ENCODE measurements at regions not wholly inside any gene's neighbourhood (a gene's known extent, or its start where the extent isn't known, plus 50 kb on each side); places are given as distances from the start of the nearest gene placed in this dataset.

GRCh38 chr11:130715085-130715876 lies 201.0 kb downstream of the SNX19 start:
- no peak for DNase-seq (ENCODE audit: low spot score)

- DNase-seq (ENCODE audit: low spot score): no peak
These were observed 200.4 kb downstream of the SNX19 start for GRCh38 chr11:130715877-130716220.

DNA sequence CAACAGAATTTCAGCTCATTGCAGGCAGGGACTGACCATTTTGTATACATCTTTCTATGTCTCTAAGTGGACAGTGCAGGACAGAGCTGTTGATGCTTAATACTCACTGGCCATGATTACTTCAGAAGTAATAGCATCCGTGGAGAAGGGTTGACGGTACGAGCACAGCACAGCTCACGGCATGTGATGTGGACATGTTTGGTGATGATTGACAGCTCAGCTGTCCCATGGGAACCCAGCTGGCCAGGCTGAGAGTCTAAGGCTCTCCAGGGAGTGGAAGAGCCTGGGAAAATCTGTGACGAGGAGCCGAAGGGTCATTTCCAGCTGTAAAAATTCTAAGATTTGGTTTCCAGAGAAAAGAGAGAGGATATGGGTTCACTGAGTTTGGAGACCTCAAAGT lies 198.2 kb downstream of the SNX19 start:
- no peak for DNase-seq (ENCODE audit: low spot score)

DNA sequence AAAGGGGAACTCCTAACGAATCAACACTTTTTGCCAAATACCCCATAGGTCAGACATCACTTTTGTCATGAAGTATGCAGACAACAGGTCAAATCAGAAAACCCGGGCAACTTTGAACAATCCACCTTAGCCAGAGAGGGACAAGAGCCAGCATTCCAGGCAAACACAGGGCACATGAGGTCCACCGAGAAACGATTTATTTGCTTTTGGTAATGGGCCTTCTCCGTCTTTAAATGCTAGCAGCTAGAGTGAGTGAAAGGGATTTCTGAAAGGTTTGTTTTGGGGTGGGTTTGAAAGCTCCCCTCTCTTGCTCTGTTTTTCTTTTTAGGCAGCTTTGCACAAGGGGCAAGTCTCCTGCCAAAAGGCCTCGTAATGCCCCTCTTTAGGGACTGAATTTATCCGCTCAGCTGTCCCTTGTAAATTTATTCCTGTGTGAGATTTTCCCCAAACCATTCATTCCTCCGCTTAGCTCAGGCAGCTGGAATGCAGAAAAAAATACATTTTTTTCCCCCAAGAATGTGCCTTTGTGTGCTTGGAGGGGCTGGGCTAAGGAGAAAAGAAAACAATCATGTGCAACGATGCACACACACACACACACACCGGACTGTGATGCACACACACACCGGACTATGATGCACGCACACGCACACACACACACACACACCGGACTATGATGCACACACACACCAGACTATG lies 196.9 kb downstream of the SNX19 start:
- no peak for DNase-seq (ENCODE audit: low spot score)

- no peak for DNase-seq (ENCODE audit: low spot score)
These were observed 195.9 kb downstream of the SNX19 start for GRCh38 chr11:130720232-130721022.

DNA sequence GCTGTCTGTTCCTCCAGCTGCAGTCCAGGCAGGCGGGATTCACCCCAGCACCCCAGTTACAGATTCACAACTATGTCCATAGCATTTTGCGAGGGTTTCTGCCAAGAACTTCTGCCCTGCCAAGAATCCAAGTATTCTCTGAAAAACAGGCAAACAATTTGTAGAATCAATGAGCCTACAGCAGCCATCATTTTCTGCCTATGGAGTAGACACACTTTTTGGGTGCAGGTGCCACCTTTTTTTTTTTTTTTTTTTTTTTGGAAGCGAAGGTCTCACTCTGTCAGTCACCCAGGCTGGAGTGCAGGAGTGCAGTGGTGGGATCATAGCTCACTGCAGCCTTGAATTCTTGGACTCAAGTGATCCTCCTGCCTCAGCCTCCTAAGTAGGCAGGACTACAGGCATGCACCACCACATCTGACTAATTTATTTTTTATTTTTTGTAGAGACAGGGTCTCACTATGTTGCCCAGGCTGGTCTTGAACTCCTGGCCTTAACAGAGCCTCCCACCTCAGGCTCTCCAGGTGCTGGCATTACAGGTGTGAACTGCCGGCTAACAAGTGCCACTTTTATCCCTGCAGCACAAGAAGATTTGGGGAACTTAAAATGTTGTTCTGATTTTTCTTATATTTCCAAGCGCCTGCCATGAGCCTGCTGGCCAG lies 195.1 kb downstream of the SNX19 start:
- DNase-seq (ENCODE audit: low spot score): no peak

DNA sequence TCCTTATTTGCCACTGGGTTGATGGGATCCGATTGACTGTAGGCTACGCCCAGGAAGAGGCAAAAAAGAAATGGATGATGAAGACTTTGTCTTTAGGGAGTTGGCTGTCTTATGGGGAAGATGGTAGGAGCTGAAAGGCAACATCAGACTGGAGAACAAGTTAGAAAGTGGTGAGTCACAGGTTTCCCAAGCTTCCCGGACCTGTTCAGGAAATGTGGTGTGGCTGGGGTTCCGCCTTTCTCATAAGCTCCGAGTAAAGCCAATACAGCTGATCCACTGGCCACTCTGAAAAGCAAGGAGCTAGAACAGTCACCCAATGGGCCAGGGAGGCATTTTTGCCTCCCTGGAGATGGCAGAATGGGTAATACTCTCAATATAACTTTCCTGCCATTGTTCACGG lies 194.5 kb downstream of the SNX19 start:
- no peak for DNase-seq (ENCODE audit: low spot score)

DNA sequence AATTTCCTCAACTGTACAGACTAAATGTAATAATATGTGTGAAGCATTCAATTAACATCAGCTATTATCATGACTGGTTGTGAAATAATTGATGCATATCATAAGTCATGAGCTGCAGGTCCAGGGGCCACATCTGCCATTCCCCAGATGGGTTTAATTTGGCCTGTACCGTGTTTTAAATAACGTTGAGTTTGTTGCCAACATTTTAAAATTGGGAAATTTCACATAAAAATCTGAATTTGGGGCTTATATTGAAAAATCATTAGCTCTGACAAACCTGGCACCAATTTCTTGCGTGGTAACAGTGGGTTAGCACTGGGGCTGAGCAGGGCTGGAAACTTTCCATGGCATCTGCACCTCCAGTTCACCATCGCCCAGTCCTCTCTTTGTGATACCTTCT lies 193.9 kb downstream of the SNX19 start:
- no peak for DNase-seq (ENCODE audit: low spot score)

DNA sequence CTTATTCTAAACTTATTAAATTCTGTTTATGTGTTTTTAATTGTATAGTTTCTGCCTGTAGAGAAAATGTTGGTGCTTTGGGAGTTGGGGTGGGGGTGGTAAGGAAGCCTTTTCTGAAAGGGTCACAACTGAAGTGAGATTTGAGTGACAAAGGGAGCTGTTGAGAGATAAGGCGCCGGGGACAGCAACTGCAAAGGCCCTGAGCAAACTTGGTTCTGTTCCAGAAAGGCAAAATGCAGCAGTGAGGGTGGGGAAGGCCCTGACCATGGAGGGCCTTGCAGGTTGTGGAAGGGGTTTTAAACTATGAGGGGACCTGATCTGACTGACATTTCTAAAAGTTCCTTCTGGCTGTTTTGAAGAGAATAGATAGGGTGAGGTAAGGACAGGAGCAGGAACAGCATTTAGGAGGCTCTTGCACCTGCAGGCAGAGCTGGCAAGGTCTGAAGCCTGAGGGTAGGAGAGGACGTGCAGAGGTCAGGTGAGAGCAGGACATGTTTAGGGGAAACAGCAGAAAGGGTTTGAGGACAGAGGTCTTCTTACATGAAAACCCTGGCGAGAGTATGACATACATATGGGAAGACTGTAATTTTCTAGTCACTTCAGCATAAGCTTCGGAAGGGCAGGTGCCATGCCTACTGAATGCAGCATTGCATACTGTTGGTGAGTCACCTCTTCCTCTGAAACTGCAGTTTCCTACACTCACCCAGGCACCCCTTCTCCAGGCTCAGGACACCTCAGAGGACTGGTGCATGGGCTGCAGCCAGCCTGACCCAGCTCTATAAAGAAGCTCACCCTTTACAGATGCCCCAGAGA lies 190.7 kb downstream of the SNX19 start:
- no peak for DNase-seq (ENCODE audit: low spot score)

DNA sequence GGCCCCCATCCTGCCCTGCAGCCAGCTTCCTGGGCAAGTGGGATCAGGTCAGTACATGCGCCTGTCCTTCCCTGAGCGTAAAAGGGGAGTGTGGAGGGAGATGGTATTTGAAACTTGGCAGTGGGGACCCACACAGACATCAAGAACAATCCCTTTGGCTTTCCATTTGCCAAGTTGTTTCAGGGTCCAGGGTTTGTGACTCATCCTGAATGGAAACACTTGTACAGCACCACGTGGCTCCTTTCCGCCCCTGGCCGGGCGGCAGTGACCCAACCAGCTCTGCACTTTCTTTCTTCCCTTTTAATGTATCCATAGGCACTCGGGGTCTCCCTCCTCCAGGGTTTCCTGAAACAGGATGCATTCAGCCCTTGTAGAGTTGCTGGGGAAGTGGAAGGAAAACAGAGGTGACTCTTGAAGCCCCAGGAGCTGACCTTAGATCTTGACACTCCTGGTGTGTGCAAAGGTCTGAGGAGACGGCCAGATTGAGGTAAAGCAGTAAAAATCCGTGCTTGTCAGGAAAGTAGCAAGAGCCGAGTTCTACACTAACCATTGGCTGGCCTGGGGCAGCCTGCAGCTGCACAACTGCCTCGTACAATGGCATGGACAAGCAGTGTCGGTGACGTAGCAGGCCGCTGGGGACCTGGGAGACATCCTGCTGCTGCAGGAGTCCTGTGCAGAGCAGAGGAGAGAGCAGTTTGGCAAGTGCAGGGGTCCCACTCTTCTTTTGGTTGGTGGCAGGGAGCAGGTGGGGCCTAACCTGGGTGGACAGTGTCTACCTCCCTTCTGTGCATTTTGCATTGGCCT lies 189.8 kb downstream of the SNX19 start:
- no peak for DNase-seq (ENCODE audit: low spot score)

DNA sequence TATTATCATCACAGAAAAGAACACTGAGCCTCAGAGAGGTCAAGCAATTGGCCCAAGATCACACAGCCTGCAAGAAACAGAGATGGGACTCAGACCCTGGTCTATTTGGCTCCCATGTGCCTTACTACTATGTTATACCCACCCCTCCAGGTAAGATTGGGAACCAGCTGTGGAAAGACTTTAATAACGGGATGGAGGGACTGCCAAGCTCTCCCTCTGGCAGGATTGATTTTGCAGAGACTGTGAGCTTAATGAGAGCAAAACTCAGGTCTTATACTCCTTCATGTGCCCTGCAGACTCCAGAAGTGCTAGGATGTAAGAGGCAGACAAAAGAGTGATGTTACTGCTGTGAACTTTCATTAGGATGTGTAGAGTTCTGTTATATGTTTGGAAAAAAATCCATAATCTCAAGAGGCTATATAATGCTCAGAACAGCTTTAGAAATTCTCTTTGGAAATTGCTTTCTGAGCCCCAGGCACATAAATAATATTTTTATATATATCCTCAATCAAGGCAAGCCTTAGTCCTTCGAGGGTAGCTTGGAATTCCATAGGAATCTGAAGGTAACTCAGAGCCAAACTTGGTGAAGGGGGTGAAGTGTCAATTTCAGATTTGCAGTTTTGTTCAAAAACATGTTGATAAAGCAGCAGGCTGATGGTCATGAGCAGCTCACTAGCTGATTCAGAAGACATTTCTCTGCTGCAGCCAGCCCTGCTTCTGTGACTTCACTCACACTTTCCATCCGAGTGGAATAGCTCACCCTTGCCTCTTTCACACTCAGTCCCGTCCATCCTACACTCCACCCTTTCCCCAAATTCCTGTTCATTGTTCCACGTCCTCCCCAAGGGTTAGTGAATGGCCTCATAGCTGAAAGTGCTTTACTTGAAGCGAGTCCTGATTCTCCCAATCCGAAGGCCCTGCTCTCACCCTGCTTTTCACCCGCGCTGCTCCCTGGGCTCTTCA lies 188.8 kb downstream of the SNX19 start:
- no peak for DNase-seq (ENCODE audit: low spot score)

DNA sequence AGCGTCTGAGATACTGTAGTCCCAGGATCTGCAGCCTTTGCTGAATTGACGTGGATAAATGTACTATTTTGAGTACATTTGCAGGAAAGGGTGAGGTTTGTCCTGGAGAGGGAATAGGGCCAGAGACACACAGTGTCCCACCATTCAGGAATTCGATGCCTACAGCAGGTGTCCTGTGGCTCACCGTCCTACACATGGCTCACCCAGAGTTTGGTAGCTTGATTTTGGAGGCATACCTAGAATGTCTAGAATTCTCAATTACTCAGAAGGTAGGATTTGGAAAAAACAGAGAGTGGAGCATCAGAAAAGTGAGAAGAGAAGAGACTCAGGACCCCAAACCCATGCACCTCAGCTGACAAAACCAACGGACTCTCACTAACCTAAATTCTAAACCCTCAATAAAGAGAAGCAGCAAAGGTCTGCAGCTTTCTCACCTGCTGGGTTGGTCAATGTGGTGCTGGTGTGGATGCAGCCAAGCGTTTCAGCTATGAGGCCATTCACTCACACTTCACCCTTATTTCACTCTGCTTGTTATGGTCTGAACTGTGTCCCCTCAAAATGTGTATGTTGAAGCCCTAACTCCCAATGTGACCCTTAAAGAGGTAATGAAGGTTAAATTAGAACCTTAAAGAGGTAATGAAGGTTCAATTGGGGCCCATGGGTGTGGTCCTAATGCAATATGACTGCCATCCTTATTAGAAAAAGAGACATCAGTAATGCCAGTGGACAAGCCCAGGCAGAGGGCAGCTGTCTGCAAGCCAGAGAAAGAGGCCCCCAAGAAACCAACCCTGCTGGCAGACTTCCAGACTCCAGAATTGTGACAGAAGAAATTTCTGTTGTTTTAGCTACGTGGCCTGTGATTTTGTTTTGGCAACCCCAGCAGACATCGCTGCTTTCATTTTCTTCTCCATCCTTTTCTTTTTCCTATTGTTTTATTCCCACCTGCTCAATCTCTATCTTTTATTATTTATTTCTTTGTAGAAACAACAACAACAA lies 187.8 kb downstream of the SNX19 start:
- DNase-seq (ENCODE audit: low spot score): no peak

DNA sequence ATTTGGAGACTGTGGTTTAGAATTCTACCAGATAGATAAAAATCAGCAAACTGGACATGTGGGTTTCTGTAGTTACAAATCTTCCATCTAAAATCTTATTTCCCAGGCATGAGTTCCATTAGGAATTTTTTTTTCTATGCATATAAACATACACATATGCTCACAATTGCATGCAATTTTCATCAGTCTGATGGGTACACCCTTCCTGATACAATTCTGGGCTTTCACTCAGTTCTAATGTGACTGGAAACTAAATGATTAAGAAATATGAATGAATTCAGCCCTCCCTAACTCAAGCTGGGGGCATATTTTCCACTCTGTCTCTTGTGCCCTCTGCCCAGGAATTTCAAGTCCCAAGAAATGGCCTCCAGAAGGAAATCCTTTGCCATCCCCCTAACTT lies 187.1 kb downstream of the SNX19 start:
- no peak for DNase-seq (ENCODE audit: low spot score)

GRCh38 chr11:130729678-130730300 lies 186.5 kb downstream of the SNX19 start:
- DNase-seq (ENCODE audit: low spot score): no peak

DNA sequence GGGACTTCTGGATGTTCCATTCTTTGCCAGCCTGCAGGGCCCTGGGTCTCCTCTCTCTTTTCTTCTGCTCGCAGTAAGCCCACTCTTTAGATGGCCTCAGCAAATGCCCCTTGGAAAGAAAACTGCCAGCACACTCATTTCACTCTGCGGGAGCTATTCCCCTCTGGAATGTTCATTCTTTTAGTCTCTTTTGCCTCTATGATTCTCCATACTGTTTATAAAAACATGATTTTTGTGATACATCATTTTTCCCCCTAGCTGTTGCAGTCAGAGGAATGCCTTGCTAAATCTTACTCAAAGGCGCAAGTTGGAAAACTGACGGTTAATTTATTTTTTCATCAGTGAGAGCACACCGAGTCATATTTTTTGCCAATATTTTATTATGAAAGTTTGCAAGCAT lies 184.9 kb downstream of the SNX19 start:
- DNase-seq (ENCODE audit: low spot score): no peak

DNA sequence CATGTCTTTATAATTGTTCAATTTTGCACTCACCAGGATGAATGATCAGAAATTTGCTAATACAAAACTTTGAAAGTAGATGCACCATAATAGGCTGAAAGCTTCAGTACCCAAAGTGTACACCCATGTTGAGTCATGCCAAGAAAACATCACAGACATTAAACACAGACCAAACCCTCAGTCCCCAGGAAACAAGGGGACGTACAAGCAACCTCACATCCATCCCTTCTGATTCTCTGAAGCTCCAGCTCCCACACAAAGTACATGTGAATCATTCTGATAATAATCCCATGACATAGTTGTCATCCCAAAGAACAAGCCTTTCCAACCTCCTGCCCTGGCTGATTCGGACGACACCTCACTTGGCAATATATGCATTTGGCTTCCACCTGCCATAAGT lies 183.8 kb downstream of the SNX19 start:
- no peak for DNase-seq (ENCODE audit: low spot score)

- DNase-seq (ENCODE audit: low spot score): no peak
These were observed 179.0 kb downstream of the SNX19 start for GRCh38 chr11:130737041-130737830.

All from cerebellar cortex (tissue), 1 donor.